Skeletal muscle tissue (tissue), 3 donors: ENCODE measurements at regions not wholly inside any gene's neighbourhood (a gene's known extent, or its start where the extent isn't known, plus 50 kb on each side); places are given as distances from the start of the nearest gene placed in this dataset.

Experiments
- H3K27ac ChIP-seq: one replicate; pipeline ENCODE4 v1.7.0; 2013; ENCODE audit warnings: mild to moderate bottlenecking, low read depth, low read length, inconsistent platforms
- H3K27me3 ChIP-seq, 3 donors: one replicate each; pipeline ENCODE4 v1.7.0; 2013; ENCODE audit warnings: low read length in 3 of 3; ENCODE audit not compliant: control insufficient read depth in 3 of 3, insufficient read depth in 3 of 3
- H3K36me3 ChIP-seq, 3 donors: one replicate each; pipeline ENCODE4 v1.7.0; 2013; ENCODE audit warnings: low read length in 3 of 3; ENCODE audit not compliant: control insufficient read depth in 3 of 3, insufficient read depth in 3 of 3
- H3K4me1 ChIP-seq, 3 donors: one replicate each; pipeline ENCODE4 v1.7.0; 2013; ENCODE audit warnings: low read length in 3 of 3, mild to moderate bottlenecking in 3 of 3; ENCODE audit not compliant: control insufficient read depth in 3 of 3, insufficient read depth in 3 of 3
- H3K4me3 ChIP-seq, 3 donors: one replicate each; pipeline ENCODE4 v1.7.0; 2013; ENCODE audit warnings: low read length in 3 of 3
- H3K9ac ChIP-seq, 3 donors: one replicate each; pipeline ENCODE4 v1.7.0; 2013; ENCODE audit warnings: low read length in 3 of 3, mild to moderate bottlenecking in 3 of 3, moderate library complexity in 2 of 3, low read depth in 1 of 3
- H3K9me3 ChIP-seq, 3 donors: one replicate each; pipeline ENCODE4 v1.7.0; 2013; ENCODE audit warnings: low read length in 3 of 3; ENCODE audit not compliant: control insufficient read depth in 3 of 3
- donor health status: Osteomylitis.

GRCh38 chr2:137813176-137813575 is 151.1 kb upstream of the HNMT start:
- Histone ChIP-seq H3K27ac (no peak overlapping the region), H3K4me3 (no peak overlapping the region), H3K9me3 (no peaks in the 10 kb centered on the region), H3K4me1 (no peaks in the 10 kb centered on the region), H3K36me3 (no peaks in the 10 kb centered on the region), H3K9ac (no peak overlapping the region), H3K27me3 (no peaks in the 10 kb centered on the region)

GRCh38 chr2:137817058-137817457 is 147.2 kb upstream of the HNMT start:
- H3K4me3 ChIP-seq, result no peak overlapping the region
- H3K9ac ChIP-seq, result no peak overlapping the region
- H3K27ac ChIP-seq, result no peak overlapping the region
- no peaks in the 10 kb centered on the region for H3K9me3 ChIP-seq
- H3K4me1 ChIP-seq, result no peaks in the 10 kb centered on the region
- H3K36me3 ChIP-seq, result no peaks in the 10 kb centered on the region
- no peaks in the 10 kb centered on the region for H3K27me3 ChIP-seq

GRCh38 chr2:137823196-137823595 is 141.1 kb upstream of the HNMT start:
- Histone ChIP-seq H3K27ac (no peak overlapping the region), H3K4me1 (no peaks in the 10 kb centered on the region)

GRCh38 chr2:137824501-137824900 is 139.8 kb upstream of the HNMT start:
- no peaks in the 10 kb centered on the region for H3K36me3 ChIP-seq
- H3K9ac ChIP-seq, result no peak overlapping the region
- no peak overlapping the region for H3K27ac ChIP-seq
- no peaks in the 10 kb centered on the region for H3K9me3 ChIP-seq
- no peaks in the 10 kb centered on the region for H3K4me1 ChIP-seq
- H3K27me3 ChIP-seq, result peaks cover 0 to 3% (median 0%) of the 10 kb centered on the region in 3 donors
- no peak overlapping the region for H3K4me3 ChIP-seq

More at GRCh38 chr2:137823196-137823595, 141.1 kb upstream of the HNMT start:
- Histone ChIP-seq H3K36me3 (no peaks in the 10 kb centered on the region), H3K27me3 (peaks cover 0 to 3% (median 0%) of the 10 kb centered on the region in 3 donors), H3K9me3 (no peaks in the 10 kb centered on the region), H3K4me3 (no peak overlapping the region), H3K9ac (no peak overlapping the region)

GRCh38 chr2:137826373-137827372 is 137.6 kb upstream of the HNMT start:
- Histone ChIP-seq H3K27ac (no peak overlapping the region), H3K27me3 (peaks cover 0 to 3% (median 0%) of the 10 kb centered on the region in 3 donors), H3K9me3 (no peaks in the 10 kb centered on the region), H3K4me3 (no peak overlapping the region), H3K9ac (no peak overlapping the region), H3K4me1 (no peaks in the 10 kb centered on the region), H3K36me3 (no peaks in the 10 kb centered on the region)

- Histone ChIP-seq H3K4me1 (no peaks in the 10 kb centered on the region), H3K27ac (no peak overlapping the region), H3K27me3 (peaks cover 0 to 3% (median 0%) of the 10 kb centered on the region in 3 donors), H3K9me3 (no peaks in the 10 kb centered on the region), H3K36me3 (no peaks in the 10 kb centered on the region), H3K9ac (no peak overlapping the region), H3K4me3 (no peak overlapping the region)
Observed at GRCh38 chr2:137828624-137829023, 135.6 kb upstream of the HNMT start.

- Histone ChIP-seq H3K27me3 (peaks cover 0 to under 1% (median 0%) of the 10 kb centered on the region in 3 donors), H3K27ac (no peak overlapping the region), H3K9me3 (no peaks in the 10 kb centered on the region), H3K36me3 (no peaks in the 10 kb centered on the region), H3K4me1 (no peaks in the 10 kb centered on the region), H3K9ac (no peak overlapping the region), H3K4me3 (no peak overlapping the region)
Observed at GRCh38 chr2:137829251-137829650, 135.0 kb upstream of the HNMT start.

- no peaks in the 10 kb centered on the region for H3K36me3 ChIP-seq
- H3K4me3 ChIP-seq, result no peak overlapping the region
Observed at GRCh38 chr2:137834760-137835379, 129.4 kb upstream of the HNMT start.

GRCh38 chr2:137836671-137837070 is 127.6 kb upstream of the HNMT start:
- Histone ChIP-seq H3K9ac (no peak overlapping the region), H3K4me1 (no peaks in the 10 kb centered on the region), H3K4me3 (no peak overlapping the region), H3K27ac (no peak overlapping the region), H3K36me3 (no peaks in the 10 kb centered on the region), H3K27me3 (no peaks in the 10 kb centered on the region), H3K9me3 (no peaks in the 10 kb centered on the region)

More at GRCh38 chr2:137834760-137835379, 129.4 kb upstream of the HNMT start:
- no peaks in the 10 kb centered on the region for H3K9me3 ChIP-seq
- H3K4me1 ChIP-seq, result no peaks in the 10 kb centered on the region
- H3K27ac ChIP-seq, result no peak overlapping the region
- no peaks in the 10 kb centered on the region for H3K27me3 ChIP-seq
- H3K9ac ChIP-seq, result no peak overlapping the region

- no peaks in the 10 kb centered on the region for H3K27me3 ChIP-seq
- no peak overlapping the region for H3K27ac ChIP-seq
- no peaks in the 10 kb centered on the region for H3K9me3 ChIP-seq
- H3K9ac ChIP-seq, result no peak overlapping the region
- H3K4me1 ChIP-seq, result no peaks in the 10 kb centered on the region
- H3K36me3 ChIP-seq, result no peaks in the 10 kb centered on the region
- H3K4me3 ChIP-seq, result no peak overlapping the region
Observed at GRCh38 chr2:137837830-137838229, 126.4 kb upstream of the HNMT start.
